Lung (tissue), 11 donors: ENCODE measurements at regions not wholly inside any gene's neighbourhood (a gene's known extent, or its start where the extent isn't known, plus 50 kb on each side); places are given as distances from the start of the nearest gene placed in this dataset.

Experiments
- ATAC-seq: fragments of 200-7000 bp; cut with Tn5 transposase; one replicate; pipeline ENCODE4 v1.9.1; 2020; ENCODE audit warnings: moderate number of reproducible peaks; ENCODE audit not compliant: insufficient read depth, low FRiP score
- DNase-seq, 3 donors: peaks; one replicate each; pipeline ENCODE4 v3.0.0-alpha.2; 2013 to 2017
- H3K27ac ChIP-seq, 2 donors: one replicate each; pipeline ENCODE4 v1.5.1; 2013; ENCODE audit warnings: mild to moderate bottlenecking in 2 of 2, moderate library complexity in 2 of 2, control low read depth in 1 of 2, inconsistent platforms in 1 of 2, low read depth in 1 of 2, low read length in 1 of 2
- H3K27me3 ChIP-seq, 3 donors: one replicate each; pipeline ENCODE4 v1.5.1; 2013; ENCODE audit warnings: low read length in 2 of 3; ENCODE audit not compliant: control insufficient read depth in 3 of 3, insufficient read depth in 3 of 3
- H3K36me3 ChIP-seq, 4 donors: one replicate each; pipeline ENCODE4 v1.5.1; 2013; ENCODE audit warnings: low read length in 4 of 4, mild to moderate bottlenecking in 1 of 4, moderate library complexity in 1 of 4; ENCODE audit not compliant: control insufficient read depth in 4 of 4, insufficient read depth in 4 of 4
- H3K4me1 ChIP-seq, 5 donors: one replicate each; pipeline ENCODE4 v1.5.1; 2013; ENCODE audit warnings: low read length in 5 of 5, mild to moderate bottlenecking in 2 of 5, moderate library complexity in 1 of 5; ENCODE audit not compliant: control insufficient read depth in 5 of 5, insufficient read depth in 5 of 5
- H3K4me3 ChIP-seq: one replicate; pipeline ENCODE4 v1.5.1; 2013; ENCODE audit warnings: mild to moderate bottlenecking, control low read depth, moderate library complexity
- H3K9ac ChIP-seq, 2 donors: one replicate each; pipeline ENCODE4 v1.5.1; 2013; ENCODE audit warnings: low read length in 2 of 2, control low read depth in 1 of 2; ENCODE audit not compliant: insufficient read depth in 1 of 2
- H3K9me3 ChIP-seq, 4 donors: one replicate each; pipeline ENCODE4 v1.5.1; 2013; ENCODE audit warnings: low read length in 3 of 4, mild to moderate bottlenecking in 1 of 4, moderate library complexity in 1 of 4; ENCODE audit not compliant: control insufficient read depth in 4 of 4, insufficient read depth in 3 of 4
- WGBS, 2 donors: extraction: QIAGEN DNeasy Blood & Tissue Kit; methylation state at CpG; one replicate each; pipeline ENCODE4 v1.1.7; 2013; 5-methylcytosine and 5-hydroxymethylcytosine counted together
- TF ChIP-seq, protein P1 (sequence below): IDR thresholded peaks from 2 replicates; pipeline ENCODE4 v1.5.1; 2012; ENCODE audit warnings: mild to moderate bottlenecking; ENCODE audit errors: control extremely low read depth, extremely low read depth
- donor health status: control.
- donor health status: control.
- donor health status: Bipolar disorder and iron deficiency.
- donor health status: healthy.
- donor health status: DM: yes; HTN: yes; CAD: no.

- ATAC-seq (no peak), DNase-seq (no peak)
- Histone ChIP-seq H3K4me1 (no peaks in the 10 kb centered on the region), H3K4me3 (no peak overlapping the region), H3K36me3 (no peaks in the 10 kb centered on the region), H3K27ac (no peak overlapping the region), H3K9ac (no peak overlapping the region), H3K27me3 (no peaks in the 10 kb centered on the region), H3K9me3 (no peaks in the 10 kb centered on the region)
- 48 to 67% methylated on average over 2 of the region's 2 CpGs for WGBS, 2 donors
- TF ChIP-seq, protein P1, sequence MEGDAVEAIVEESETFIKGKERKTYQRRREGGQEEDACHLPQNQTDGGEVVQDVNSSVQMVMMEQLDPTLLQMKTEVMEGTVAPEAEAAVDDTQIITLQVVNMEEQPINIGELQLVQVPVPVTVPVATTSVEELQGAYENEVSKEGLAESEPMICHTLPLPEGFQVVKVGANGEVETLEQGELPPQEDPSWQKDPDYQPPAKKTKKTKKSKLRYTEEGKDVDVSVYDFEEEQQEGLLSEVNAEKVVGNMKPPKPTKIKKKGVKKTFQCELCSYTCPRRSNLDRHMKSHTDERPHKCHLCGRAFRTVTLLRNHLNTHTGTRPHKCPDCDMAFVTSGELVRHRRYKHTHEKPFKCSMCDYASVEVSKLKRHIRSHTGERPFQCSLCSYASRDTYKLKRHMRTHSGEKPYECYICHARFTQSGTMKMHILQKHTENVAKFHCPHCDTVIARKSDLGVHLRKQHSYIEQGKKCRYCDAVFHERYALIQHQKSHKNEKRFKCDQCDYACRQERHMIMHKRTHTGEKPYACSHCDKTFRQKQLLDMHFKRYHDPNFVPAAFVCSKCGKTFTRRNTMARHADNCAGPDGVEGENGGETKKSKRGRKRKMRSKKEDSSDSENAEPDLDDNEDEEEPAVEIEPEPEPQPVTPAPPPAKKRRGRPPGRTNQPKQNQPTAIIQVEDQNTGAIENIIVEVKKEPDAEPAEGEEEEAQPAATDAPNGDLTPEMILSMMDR: no peak
These were observed 603.3 kb upstream of the PTCHD4 start for GRCh38 chr6:48714250-48714649.

DNA sequence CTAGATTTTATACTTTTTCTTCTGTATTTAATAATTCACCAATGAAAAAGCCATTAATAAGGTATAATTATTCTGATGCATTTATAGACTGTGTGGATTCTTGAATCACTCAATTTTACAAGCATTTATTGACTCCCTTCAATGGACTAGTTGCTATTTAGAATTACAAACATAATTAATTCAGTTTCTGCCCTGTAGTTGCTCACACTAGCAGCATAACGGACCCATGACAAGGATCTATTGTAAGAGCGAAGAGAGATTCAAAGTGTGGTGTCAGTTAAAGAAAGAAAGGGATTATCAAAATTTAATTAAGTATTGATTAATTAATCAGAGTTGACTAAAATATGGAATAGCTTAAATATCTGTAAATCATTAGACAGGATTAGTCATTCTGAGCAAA, 602.6 kb upstream of the PTCHD4 start:
- Histone ChIP-seq H3K27me3 (no peaks in the 10 kb centered on the region), H3K4me1 (no peaks in the 10 kb centered on the region), H3K4me3 (no peak overlapping the region), H3K9me3 (no peaks in the 10 kb centered on the region), H3K9ac (no peak overlapping the region), H3K27ac (no peak overlapping the region), H3K36me3 (no peaks in the 10 kb centered on the region)
- DNase-seq: no peak
- TF ChIP-seq, protein P1: no peak
- WGBS, 2 donors: 89 to 100% methylated on average over 2 of the region's 2 CpGs
- ATAC-seq: no peak

- no peak overlapping the region for H3K4me3 ChIP-seq
- no peak overlapping the region for H3K27ac ChIP-seq
- peaks cover 0 to 6% (median 0%) of the 10 kb centered on the region in 4 donors for H3K9me3 ChIP-seq
- ATAC-seq (no peak), DNase-seq (no peak)
- no peaks in the 10 kb centered on the region for H3K4me1 ChIP-seq
- no peaks in the 10 kb centered on the region for H3K27me3 ChIP-seq
- TF ChIP-seq, protein P1: no peak
- H3K36me3 ChIP-seq: no peaks in the 10 kb centered on the region
- no peak overlapping the region for H3K9ac ChIP-seq
These were observed 595.3 kb upstream of the PTCHD4 start for GRCh38 chr6:48706310-48706709.

DNA sequence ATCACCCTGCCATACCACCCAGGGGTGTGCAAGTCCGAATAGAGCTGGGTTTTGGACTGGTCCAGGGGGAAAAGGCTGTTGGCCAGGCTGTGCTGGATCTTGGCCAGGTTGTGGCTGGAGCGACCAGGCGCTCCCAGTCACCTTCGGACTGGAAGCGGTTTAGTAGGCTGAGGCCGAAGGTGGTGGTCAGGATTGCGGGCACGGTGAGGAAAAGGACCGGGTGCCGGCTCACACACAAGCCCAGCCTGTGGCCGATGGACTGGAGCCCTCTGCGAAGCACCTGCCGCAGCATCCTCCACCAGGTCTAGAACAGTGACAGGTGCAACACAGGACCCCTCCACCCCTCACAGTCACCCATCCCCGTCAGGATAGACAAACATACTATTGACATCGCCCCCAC, 590.6 kb upstream of the PTCHD4 start:
- 90 to 94% methylated on average over 14 to 15 of the region's 15 CpGs for whole genome bisulfite sequencing, 2 donors

More for the DNA sequence above, 590.6 kb upstream of the PTCHD4 start:
- Histone ChIP-seq H3K9ac (no peak overlapping the region), H3K9me3 (peaks cover 0 to 6% (median 2%) of the 10 kb centered on the region in 4 donors), H3K4me1 (no peaks in the 10 kb centered on the region), H3K27me3 (no peaks in the 10 kb centered on the region), H3K27ac (no peak overlapping the region), H3K4me3 (no peak overlapping the region), H3K36me3 (no peaks in the 10 kb centered on the region)
- DNase-seq: no peak
- ATAC-seq: no peak
- TF ChIP-seq, protein P1: no peak
